NT2/D1 (cell line): ENCODE measurements at regions not wholly inside any gene's neighbourhood (a gene's known extent, or its start where the extent isn't known, plus 50 kb on each side); places are given as distances from the start of the nearest gene placed in this dataset.
"Not testable (repeated sequence)": the region's sequence is repeated elsewhere in the genome, so short reads cannot be mapped to it uniquely, and the experiment has no call there.

Experiments used
- YY1 ChIP-seq: IDR thresholded peaks from 2 replicates; pipeline ENCODE4 v1.6.1; 2011; ENCODE audit not compliant: insufficient read length, insufficient read depth
- ZNF274 ChIP-seq: IDR thresholded peaks from 2 replicates; pipeline ENCODE4 v1.6.1; 2011; ENCODE audit warnings: mild to moderate bottlenecking, low read depth, low read length

GRCh38 chr4:3585567-3585966, 53.3 kb upstream of the LRPAP1 start:
- not testable (repeated sequence) for TF ChIP-seq YY1, ZNF274
